ENCODE measurements at regions not wholly inside any gene's neighbourhood (a gene's known extent, or its start where the extent isn't known, plus 50 kb on each side); places are given as distances from the start of the nearest gene placed in this dataset.
"Not testable (repeated sequence)": the region's sequence is repeated elsewhere in the genome, so short reads cannot be mapped to it uniquely, and the experiment has no call there.

DNA sequence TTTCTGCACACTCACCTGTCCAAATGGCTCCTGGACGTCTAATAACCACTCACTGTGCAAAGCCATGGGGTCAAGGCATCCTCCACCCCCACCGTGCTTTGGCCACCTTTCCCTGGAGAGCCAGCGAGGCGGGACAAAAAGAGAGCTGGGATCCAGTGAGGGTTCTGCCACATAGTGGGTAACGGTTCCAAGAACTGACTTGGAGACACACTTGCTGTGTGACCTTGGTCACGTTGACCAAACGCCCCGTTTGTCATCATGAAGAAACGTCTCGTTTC is 287.2 kb downstream of the TFAP2C start:
- Histone ChIP-seq H3K79me2 (ENCODE audit: control insufficient read depth, low read length) (no peaks in the 10 kb centered on the region), H3K9me3 (ENCODE audit: control insufficient read depth, insufficient read depth, low read length) (no peaks in the 10 kb centered on the region), H3K9me2 (replicated peaks; ENCODE audit: control insufficient read depth, low read length) (no peaks in the 10 kb centered on the region), H3K36me3 (ENCODE audit: control insufficient read depth, low read length) (no peaks in the 10 kb centered on the region), H3K4me2 (ENCODE audit: low read length) (no peak overlapping the region), H3K27me3 (ENCODE audit: control insufficient read depth, low read length) (no peaks in the 10 kb centered on the region), H3K4me3 (ENCODE audit: low read length) (no peak overlapping the region), H3K27ac (ENCODE audit: low read depth, low read length) (no peak overlapping the region), H3F3A (ENCODE audit: control insufficient read depth, insufficient read depth) (no peaks in the 10 kb centered on the region), H4K20me1 (ENCODE audit: control insufficient read depth, insufficient read depth, low read depth, low read length) (no peaks in the 10 kb centered on the region), H3K4me1 (ENCODE audit: control insufficient read depth, low read length) (no peaks in the 10 kb centered on the region)
- TF ChIP-seq EZH2phosphoT487 (IDR thresholded peaks at IDR 0.05; ENCODE audit: borderline replicate concordance, low read length) = no peak
- TF ChIP-seq, protein P1, sequence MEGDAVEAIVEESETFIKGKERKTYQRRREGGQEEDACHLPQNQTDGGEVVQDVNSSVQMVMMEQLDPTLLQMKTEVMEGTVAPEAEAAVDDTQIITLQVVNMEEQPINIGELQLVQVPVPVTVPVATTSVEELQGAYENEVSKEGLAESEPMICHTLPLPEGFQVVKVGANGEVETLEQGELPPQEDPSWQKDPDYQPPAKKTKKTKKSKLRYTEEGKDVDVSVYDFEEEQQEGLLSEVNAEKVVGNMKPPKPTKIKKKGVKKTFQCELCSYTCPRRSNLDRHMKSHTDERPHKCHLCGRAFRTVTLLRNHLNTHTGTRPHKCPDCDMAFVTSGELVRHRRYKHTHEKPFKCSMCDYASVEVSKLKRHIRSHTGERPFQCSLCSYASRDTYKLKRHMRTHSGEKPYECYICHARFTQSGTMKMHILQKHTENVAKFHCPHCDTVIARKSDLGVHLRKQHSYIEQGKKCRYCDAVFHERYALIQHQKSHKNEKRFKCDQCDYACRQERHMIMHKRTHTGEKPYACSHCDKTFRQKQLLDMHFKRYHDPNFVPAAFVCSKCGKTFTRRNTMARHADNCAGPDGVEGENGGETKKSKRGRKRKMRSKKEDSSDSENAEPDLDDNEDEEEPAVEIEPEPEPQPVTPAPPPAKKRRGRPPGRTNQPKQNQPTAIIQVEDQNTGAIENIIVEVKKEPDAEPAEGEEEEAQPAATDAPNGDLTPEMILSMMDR (IDR thresholded peaks at IDR 0.05; ENCODE audit: low read depth, low read length, poor library complexity, severe bottlenecking) = no peak

GRCh38 chr20:56920041-56920440 is 290.9 kb downstream of the TFAP2C start:
- H3K4me3 ChIP-seq (ENCODE audit: low read length); H3K9me3 ChIP-seq (ENCODE audit: control insufficient read depth, insufficient read depth, low read length); H3K27me3 ChIP-seq (ENCODE audit: control insufficient read depth, low read length); H3K27ac ChIP-seq (ENCODE audit: low read depth, low read length); H4K20me1 ChIP-seq (ENCODE audit: control insufficient read depth, insufficient read depth, low read depth, low read length); H3F3A ChIP-seq (ENCODE audit: control insufficient read depth, insufficient read depth); H3K4me2 ChIP-seq (ENCODE audit: low read length); H3K36me3 ChIP-seq (ENCODE audit: control insufficient read depth, low read length); H3K9me2 ChIP-seq (replicated peaks; ENCODE audit: control insufficient read depth, low read length); H3K4me1 ChIP-seq (ENCODE audit: control insufficient read depth, low read length); H3K79me2 ChIP-seq (ENCODE audit: control insufficient read depth, low read length): not testable (repeated sequence)

DNA sequence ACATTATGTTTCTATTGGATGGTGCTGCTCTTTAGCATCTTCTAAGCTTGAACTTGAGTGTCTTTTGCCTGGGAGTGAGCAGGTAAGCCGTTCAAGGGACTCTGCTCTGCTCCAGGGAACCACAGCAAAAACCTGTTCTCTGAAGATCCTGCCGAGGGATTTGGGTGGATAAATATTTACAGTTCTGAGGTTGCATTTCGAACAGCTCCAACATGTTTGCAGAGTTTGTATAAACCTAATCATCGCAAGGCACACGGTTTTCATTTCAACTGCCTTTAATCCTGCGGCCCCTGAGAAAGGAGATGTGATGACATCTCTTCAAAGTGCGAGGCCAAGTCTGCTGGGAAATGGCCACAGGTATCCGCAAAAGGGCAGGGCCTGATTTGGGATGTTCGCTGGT is 293.4 kb downstream of the TFAP2C start:
- H3K4me1 ChIP-seq (ENCODE audit: control insufficient read depth, low read length) = no peaks in the 10 kb centered on the region
- H3K9me2 ChIP-seq (replicated peaks; ENCODE audit: control insufficient read depth, low read length) = no peaks in the 10 kb centered on the region
- no peaks in the 10 kb centered on the region for H4K20me1 ChIP-seq (ENCODE audit: control insufficient read depth, insufficient read depth, low read depth, low read length)
- no peaks in the 10 kb centered on the region for H3F3A ChIP-seq (ENCODE audit: control insufficient read depth, insufficient read depth)
- H3K36me3 ChIP-seq (ENCODE audit: control insufficient read depth, low read length) = no peaks in the 10 kb centered on the region
- peaks cover 17% of the 10 kb centered on the region for H3K27me3 ChIP-seq (ENCODE audit: control insufficient read depth, low read length)
- no peaks in the 10 kb centered on the region for H3K79me2 ChIP-seq (ENCODE audit: control insufficient read depth, low read length)
- no peak overlapping the region for H3K4me3 ChIP-seq (ENCODE audit: low read length)
- H3K4me2 ChIP-seq (ENCODE audit: low read length) = no peak overlapping the region
- TF ChIP-seq EZH2phosphoT487 (IDR thresholded peaks at IDR 0.05; ENCODE audit: borderline replicate concordance, low read length) = no peak
- TF ChIP-seq, protein P1 (IDR thresholded peaks at IDR 0.05; ENCODE audit: low read depth, low read length, poor library complexity, severe bottlenecking) = no peak
- H3K27ac ChIP-seq (ENCODE audit: low read depth, low read length) = no peak overlapping the region
- no peaks in the 10 kb centered on the region for H3K9me3 ChIP-seq (ENCODE audit: control insufficient read depth, insufficient read depth, low read length)

- Histone ChIP-seq H3K36me3 (ENCODE audit: control insufficient read depth, low read length) (no peaks in the 10 kb centered on the region), H4K20me1 (ENCODE audit: control insufficient read depth, insufficient read depth, low read depth, low read length) (no peaks in the 10 kb centered on the region), H3K4me3 (ENCODE audit: low read length) (no peak overlapping the region), H3K27me3 (ENCODE audit: control insufficient read depth, low read length) (peaks cover 32% of the 10 kb centered on the region), H3F3A (ENCODE audit: control insufficient read depth, insufficient read depth) (no peaks in the 10 kb centered on the region), H3K4me1 (ENCODE audit: control insufficient read depth, low read length) (no peaks in the 10 kb centered on the region), H3K9me3 (ENCODE audit: control insufficient read depth, insufficient read depth, low read length) (no peaks in the 10 kb centered on the region), H3K4me2 (ENCODE audit: low read length) (no peak overlapping the region), H3K27ac (ENCODE audit: low read depth, low read length) (no peak overlapping the region), H3K79me2 (ENCODE audit: control insufficient read depth, low read length) (no peaks in the 10 kb centered on the region), H3K9me2 (replicated peaks; ENCODE audit: control insufficient read depth, low read length) (no peaks in the 10 kb centered on the region)
- TF ChIP-seq, protein P1 (IDR thresholded peaks at IDR 0.05; ENCODE audit: low read depth, low read length, poor library complexity, severe bottlenecking) = no peak
- TF ChIP-seq EZH2phosphoT487 (IDR thresholded peaks at IDR 0.05; ENCODE audit: borderline replicate concordance, low read length) = no peak
These were observed 295.4 kb downstream of the TFAP2C start for GRCh38 chr20:56924292-56925081.
